OCI-LY3 (cell line): ENCODE measurements at regions not wholly inside any gene's neighbourhood (a gene's known extent, or its start where the extent isn't known, plus 50 kb on each side); places are given as distances from the start of the nearest gene placed in this dataset.

Experiments
- H2AFZ ChIP-seq: fragments of 200-600, 300-600 bp; shearing (Covaris generic); 2 replicates; pipeline ENCODE4 v1.6.0; 2014; ENCODE audit warnings: antibody characterized with exemption, low read depth, low read length
- H3K27ac ChIP-seq: fragments of 200-600, 300-600 bp; sonication (generic); 2 replicates; pipeline ENCODE4 v1.5.1; 2014; ENCODE audit warnings: mild to moderate bottlenecking, low read length, moderate library complexity, mixed read lengths
- H3K27me3 ChIP-seq: fragments of 200-600, 300-600 bp; sonication (generic); 2 replicates; pipeline ENCODE4 v1.6.1; 2014; ENCODE audit warnings: low read depth, low read length, mixed read lengths
- H3K36me3 ChIP-seq: fragments of 200-600, 300-600 bp; sonication (generic); replicated peaks from 2 replicates; pipeline ENCODE3; 2014; ENCODE audit warnings: low read depth, low read length, mixed read lengths
- H3K4me1 ChIP-seq: fragments of 300-600, 200-600 bp; sonication (generic); 2 replicates; pipeline ENCODE4 v1.6.1; 2014; ENCODE audit warnings: low read length, mixed read lengths
- H3K4me2 ChIP-seq: fragments of 200-600, 300-600 bp; sonication (generic); 2 replicates; pipeline ENCODE4 v1.6.1; 2014; ENCODE audit warnings: low read length, mixed read lengths
- H3K4me3 ChIP-seq: fragments of 300-600, 200-600 bp; sonication (generic); 2 replicates; pipeline ENCODE4 v1.5.1; 2014; ENCODE audit warnings: antibody characterized with exemption, mild to moderate bottlenecking, low read length, moderate library complexity
- H3K79me2 ChIP-seq: fragments of 300-600, 200-600 bp; shearing (Covaris generic); 2 replicates; pipeline ENCODE4 v1.6.1; 2014; ENCODE audit warnings: mild to moderate bottlenecking, low read length, mixed read lengths
- H3K9ac ChIP-seq: fragments of 300-600, 200-600 bp; shearing (Covaris generic); 2 replicates; pipeline ENCODE4 v1.6.0; 2014; ENCODE audit warnings: mild to moderate bottlenecking, low read length, moderate library complexity
- H3K9me3 ChIP-seq: fragments of 200-600, 300-600 bp; shearing (Covaris generic); 2 replicates; pipeline ENCODE4 v1.6.1; 2014; ENCODE audit warnings: low read length, mixed read lengths; ENCODE audit not compliant: insufficient read depth
- H4K20me1 ChIP-seq: fragments of 200-600, 300-600 bp; sonication (generic); 2 replicates; pipeline ENCODE4 v1.6.1; 2016; ENCODE audit warnings: low read length, mixed read lengths; ENCODE audit not compliant: insufficient read depth
- EZH2phosphoT487 ChIP-seq: fragments of 200-600 bp; shearing (Covaris generic); IDR thresholded peaks from 2 replicates; pipeline ENCODE4 v1.6.1; 2018; ENCODE audit warnings: antibody characterized with exemption, mixed run types, low read depth
- TF ChIP-seq, protein P1 (sequence below): fragments of 200-600, 300-600 bp; sonication (generic); IDR thresholded peaks from 2 replicates; pipeline ENCODE4 v1.5.1; 2014; ENCODE audit warnings: antibody characterized with exemption, low read length, low read depth

DNA sequence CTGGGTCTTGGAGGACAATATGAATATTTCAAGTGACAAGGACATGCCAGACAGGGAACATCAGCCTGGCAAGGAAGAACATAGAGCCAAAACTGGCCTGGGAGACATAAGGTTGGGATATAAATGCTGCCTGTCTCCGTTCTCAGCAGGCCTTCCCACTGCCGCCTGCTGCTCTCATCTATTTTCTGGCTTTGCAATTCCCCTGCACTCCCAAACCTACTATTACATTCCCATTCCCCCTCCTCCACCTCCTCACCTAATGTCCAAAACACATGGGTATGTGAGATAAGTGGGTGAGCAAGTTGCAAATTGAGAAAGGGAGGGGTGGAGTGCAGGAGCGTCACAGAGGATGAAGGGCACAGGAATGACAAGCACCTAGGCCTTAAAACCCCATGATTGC, 244.3 kb upstream of the CDH8 start:
- Histone ChIP-seq H3K4me3 (no peak overlapping the region), H3K79me2 (no peaks in the 10 kb centered on the region), H3K27me3 (no peaks in the 10 kb centered on the region), H3K36me3 (no peaks in the 10 kb centered on the region), H3K4me1 (no peaks in the 10 kb centered on the region), H3K4me2 (no peak overlapping the region), H4K20me1 (no peaks in the 10 kb centered on the region), H2AFZ (no peak overlapping the region), H3K27ac (no peak overlapping the region), H3K9ac (no peak overlapping the region), H3K9me3 (no peaks in the 10 kb centered on the region)
- no peak for TF ChIP-seq EZH2phosphoT487
- TF ChIP-seq, protein P1, sequence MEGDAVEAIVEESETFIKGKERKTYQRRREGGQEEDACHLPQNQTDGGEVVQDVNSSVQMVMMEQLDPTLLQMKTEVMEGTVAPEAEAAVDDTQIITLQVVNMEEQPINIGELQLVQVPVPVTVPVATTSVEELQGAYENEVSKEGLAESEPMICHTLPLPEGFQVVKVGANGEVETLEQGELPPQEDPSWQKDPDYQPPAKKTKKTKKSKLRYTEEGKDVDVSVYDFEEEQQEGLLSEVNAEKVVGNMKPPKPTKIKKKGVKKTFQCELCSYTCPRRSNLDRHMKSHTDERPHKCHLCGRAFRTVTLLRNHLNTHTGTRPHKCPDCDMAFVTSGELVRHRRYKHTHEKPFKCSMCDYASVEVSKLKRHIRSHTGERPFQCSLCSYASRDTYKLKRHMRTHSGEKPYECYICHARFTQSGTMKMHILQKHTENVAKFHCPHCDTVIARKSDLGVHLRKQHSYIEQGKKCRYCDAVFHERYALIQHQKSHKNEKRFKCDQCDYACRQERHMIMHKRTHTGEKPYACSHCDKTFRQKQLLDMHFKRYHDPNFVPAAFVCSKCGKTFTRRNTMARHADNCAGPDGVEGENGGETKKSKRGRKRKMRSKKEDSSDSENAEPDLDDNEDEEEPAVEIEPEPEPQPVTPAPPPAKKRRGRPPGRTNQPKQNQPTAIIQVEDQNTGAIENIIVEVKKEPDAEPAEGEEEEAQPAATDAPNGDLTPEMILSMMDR: no peak

DNA sequence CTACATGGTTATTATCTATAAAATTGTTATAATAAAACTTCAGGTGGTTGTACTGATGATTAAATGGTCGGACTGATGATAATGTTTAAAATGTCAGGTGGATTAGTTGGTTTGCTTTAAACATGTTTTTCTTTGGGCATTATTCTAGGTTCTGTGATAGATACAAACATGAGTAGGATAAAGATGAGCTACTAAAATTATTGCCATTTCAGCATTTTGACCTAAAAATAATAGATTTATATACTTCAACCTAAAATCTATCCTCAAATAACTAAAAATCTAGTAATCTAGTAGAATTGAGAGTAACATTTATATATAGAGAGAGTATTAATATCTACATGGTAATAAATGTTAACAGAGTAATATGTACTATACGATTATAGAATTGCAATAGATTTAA, 241.7 kb upstream of the CDH8 start:
- no peaks in the 10 kb centered on the region for H3K9me3 ChIP-seq

GRCh38 chr16:62276637-62277036, 240.4 kb upstream of the CDH8 start:
- Histone ChIP-seq H3K4me3 (no peak overlapping the region), H3K9ac (no peak overlapping the region), H3K4me1 (no peaks in the 10 kb centered on the region), H2AFZ (no peak overlapping the region), H3K9me3 (no peaks in the 10 kb centered on the region), H4K20me1 (no peaks in the 10 kb centered on the region), H3K79me2 (no peaks in the 10 kb centered on the region), H3K27me3 (no peaks in the 10 kb centered on the region), H3K4me2 (no peak overlapping the region), H3K36me3 (no peaks in the 10 kb centered on the region), H3K27ac (no peak overlapping the region)
- no peak for TF ChIP-seq EZH2phosphoT487
- TF ChIP-seq, protein P1: no peak

More for the DNA sequence above, 241.7 kb upstream of the CDH8 start:
- Histone ChIP-seq H4K20me1 (no peaks in the 10 kb centered on the region), H3K27ac (no peak overlapping the region), H3K27me3 (no peaks in the 10 kb centered on the region), H3K4me1 (no peaks in the 10 kb centered on the region), H3K4me3 (no peak overlapping the region), H3K9ac (no peak overlapping the region), H2AFZ (no peak overlapping the region), H3K36me3 (no peaks in the 10 kb centered on the region), H3K79me2 (no peaks in the 10 kb centered on the region), H3K4me2 (no peak overlapping the region)
- TF ChIP-seq EZH2phosphoT487: no peak
- TF ChIP-seq, protein P1: no peak

- Histone ChIP-seq H3K4me2 (no peak overlapping the region), H3K27me3 (no peaks in the 10 kb centered on the region), H3K4me3 (no peak overlapping the region), H3K9me3 (no peaks in the 10 kb centered on the region), H3K27ac (no peak overlapping the region), H2AFZ (no peak overlapping the region), H3K36me3 (no peaks in the 10 kb centered on the region), H3K79me2 (no peaks in the 10 kb centered on the region), H3K9ac (no peak overlapping the region), H3K4me1 (no peaks in the 10 kb centered on the region), H4K20me1 (no peaks in the 10 kb centered on the region)
- TF ChIP-seq, protein P1: no peak
- no peak for TF ChIP-seq EZH2phosphoT487
These were observed 235.8 kb upstream of the CDH8 start for GRCh38 chr16:62272035-62272434.
